VCaP (cell line): ENCODE measurements at regions not wholly inside any gene's neighbourhood (a gene's known extent, or its start where the extent isn't known, plus 50 kb on each side); places are given as distances from the start of the nearest gene placed in this dataset.

Experiments
- H3K27ac ChIP-seq: fragments of 450-650 bp; 2 replicates; pipeline ENCODE4 v1.5.1; 2017
- TF ChIP-seq, protein P1 (sequence below): fragments of 450-650 bp; conservative IDR thresholded peaks from 2 replicates; pipeline ENCODE4 v1.5.1; 2017; ENCODE audit warnings: mild to moderate bottlenecking, moderate library complexity

DNA sequence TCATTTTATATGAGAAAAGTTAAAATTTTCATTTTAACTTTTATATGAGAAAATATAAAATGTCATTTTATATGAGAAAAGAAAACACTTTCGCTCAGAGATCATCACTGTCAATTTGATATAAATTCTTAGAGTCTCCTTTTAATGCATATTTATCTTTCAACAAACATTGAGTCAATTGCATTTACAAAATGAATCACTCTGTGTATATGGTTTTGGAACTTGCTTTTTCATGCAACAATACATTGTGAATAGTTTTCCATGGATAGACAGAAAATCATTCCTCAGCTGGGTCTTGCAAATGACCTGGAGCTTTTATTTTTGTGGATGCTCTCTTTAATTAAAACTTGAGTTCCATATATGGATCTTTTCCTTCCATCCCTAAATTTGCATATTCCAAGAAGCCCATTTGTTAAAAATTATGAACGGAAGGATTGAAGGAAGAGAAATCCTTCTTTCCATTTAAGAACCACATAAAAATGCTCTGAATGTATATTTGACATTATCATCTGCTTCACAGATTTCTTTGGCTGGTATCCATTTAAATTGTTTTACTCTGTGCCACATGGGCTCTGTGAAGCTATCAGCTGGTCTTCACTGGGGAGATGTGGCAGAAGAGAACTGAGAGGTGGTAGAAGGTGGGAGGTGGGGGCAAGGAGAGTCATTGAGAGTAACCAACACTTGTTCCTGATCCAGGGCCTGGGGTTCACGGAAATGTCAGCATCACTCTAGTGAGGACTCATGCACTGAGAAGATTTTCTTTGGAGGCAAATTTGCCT lies 104.1 kb downstream of the QPCT start:
- no peak overlapping the region for H3K27ac ChIP-seq
- TF ChIP-seq, protein P1, sequence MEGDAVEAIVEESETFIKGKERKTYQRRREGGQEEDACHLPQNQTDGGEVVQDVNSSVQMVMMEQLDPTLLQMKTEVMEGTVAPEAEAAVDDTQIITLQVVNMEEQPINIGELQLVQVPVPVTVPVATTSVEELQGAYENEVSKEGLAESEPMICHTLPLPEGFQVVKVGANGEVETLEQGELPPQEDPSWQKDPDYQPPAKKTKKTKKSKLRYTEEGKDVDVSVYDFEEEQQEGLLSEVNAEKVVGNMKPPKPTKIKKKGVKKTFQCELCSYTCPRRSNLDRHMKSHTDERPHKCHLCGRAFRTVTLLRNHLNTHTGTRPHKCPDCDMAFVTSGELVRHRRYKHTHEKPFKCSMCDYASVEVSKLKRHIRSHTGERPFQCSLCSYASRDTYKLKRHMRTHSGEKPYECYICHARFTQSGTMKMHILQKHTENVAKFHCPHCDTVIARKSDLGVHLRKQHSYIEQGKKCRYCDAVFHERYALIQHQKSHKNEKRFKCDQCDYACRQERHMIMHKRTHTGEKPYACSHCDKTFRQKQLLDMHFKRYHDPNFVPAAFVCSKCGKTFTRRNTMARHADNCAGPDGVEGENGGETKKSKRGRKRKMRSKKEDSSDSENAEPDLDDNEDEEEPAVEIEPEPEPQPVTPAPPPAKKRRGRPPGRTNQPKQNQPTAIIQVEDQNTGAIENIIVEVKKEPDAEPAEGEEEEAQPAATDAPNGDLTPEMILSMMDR, result no peak

DNA sequence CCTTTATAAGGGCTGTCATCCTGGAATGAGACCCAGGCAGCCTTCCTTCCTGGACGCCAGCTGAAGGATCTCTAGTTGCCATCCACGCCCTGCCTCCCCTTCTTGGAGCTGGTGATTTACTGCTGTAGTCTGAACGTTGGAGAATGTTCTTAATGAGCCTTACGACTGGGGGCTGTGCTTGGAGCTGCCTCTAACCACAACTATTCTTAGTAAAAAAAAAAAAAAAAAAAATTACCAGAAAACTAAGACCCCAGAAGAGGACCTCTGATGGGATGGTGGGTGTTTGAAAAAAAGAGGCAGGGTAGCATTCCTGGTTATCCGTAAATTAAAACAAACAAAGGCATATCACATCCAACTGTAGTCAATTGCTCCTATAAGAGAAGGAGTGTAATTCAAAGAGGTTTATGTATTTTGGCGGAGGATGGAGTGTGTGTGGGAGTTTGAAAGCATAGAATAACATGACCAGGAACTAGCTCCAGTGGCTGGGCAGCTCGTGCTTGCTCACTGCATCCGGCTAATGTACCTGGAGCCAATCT lies 105.4 kb downstream of the QPCT start:
- TF ChIP-seq, protein P1, result no peak
- no peak overlapping the region for H3K27ac ChIP-seq

DNA sequence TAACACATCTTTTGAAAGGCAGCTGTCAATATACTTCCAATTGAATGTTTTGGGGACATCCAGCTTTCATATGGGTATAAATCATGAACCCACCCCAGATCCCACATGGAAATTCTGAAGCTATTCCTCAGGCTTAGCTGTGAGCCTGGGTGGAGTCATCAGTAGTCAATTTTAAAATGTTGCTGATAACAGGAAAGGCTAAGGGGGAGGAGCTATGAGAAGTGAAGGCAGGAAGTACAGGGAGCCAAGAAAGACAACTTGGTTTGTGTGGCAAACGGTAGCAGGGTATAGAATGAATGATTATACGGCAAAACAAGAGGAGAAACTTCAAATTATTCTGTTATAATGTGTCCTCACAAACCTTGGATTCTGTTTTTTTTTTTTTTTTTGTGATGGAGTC lies 108.6 kb downstream of the QPCT start:
- no peak overlapping the region for H3K27ac ChIP-seq
- TF ChIP-seq, protein P1, result no peak

DNA sequence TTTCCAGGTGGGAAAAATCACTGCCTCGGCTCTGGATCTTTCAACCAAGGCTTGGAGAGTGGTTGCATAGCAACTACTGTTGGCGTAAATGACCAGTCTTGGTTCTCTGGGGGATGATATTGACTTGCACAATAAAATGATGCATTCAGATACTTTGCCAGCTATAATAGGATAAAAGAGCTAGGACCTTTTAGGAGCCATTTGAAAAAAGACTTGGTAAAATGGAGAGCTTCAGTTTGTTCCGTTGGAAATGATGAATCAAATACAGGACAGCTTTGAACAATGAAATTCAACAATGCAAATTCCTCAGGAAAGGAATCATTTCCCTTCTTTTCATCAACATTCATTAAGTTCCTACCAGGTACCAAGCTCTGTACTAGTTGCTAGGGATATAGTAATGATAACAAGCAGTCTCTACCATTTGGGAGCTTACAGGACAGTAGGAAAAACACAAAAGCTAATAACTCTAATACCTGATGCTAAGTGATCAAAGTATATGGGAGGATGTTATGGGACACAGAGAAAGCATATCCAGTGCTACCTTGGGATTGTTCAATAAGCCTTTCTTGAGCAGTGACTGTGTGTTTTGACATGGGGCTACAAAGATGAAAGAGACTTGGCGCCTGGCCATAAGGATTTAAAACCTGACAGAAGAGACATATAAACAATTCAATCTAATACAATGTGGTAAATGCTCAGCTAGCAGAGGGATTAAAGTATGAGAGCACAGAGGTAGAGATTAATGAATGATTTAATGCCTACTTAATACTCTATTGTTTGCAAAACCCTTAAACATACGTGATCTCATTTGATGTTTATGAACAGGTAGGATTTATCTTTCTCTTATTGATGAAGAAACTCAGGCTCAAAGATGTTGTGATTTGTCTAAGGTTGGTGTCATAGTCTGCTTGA lies 110.7 kb downstream of the QPCT start:
- H3K27ac ChIP-seq, result no peak overlapping the region
- TF ChIP-seq, protein P1, result no peak

DNA sequence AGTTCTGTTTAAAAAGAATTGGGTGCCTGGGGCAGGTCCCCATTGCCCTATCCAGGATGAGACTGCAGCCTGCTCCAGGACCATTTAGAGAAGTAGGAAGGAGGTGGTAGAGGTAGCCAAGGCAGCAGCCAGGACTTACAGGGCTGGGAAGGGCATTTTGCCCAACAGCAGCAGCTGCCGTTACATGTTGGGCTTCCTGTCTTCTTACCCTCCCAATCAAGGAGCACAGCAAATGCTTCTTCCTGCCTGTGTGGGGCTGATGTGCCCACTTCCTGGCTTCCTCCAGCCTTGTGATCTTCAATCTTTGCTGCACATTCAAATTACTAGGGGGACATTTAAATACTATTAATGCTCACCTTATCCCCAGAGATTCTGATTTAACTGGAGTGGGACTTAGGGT lies 112.0 kb downstream of the QPCT start:
- H3K27ac ChIP-seq, result no peak overlapping the region
- TF ChIP-seq, protein P1, result no peak

DNA sequence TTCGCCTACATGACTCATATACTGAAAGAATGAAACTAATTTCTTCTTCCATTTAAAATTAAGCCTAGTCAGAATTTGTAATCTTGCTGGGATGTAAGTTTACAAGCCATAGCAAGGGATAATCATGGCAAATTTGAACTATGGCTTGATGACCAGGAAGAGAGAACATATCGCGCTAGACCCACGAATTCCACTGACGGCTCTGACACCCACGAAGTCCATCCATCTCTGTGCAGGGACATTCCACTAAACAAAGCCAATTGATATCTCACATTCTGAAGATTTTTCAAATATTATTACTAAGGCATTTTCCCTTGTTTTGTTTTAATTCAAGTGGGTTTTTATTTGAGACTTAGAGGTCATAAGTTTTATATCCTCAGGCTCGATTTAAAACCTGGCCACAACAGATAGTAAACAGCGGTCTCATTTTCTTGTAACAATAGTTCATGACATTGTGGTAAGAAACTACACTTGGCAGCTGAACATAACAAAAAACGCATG lies 113.0 kb downstream of the QPCT start:
- no peak overlapping the region for H3K27ac ChIP-seq
- TF ChIP-seq, protein P1, result no peak

DNA sequence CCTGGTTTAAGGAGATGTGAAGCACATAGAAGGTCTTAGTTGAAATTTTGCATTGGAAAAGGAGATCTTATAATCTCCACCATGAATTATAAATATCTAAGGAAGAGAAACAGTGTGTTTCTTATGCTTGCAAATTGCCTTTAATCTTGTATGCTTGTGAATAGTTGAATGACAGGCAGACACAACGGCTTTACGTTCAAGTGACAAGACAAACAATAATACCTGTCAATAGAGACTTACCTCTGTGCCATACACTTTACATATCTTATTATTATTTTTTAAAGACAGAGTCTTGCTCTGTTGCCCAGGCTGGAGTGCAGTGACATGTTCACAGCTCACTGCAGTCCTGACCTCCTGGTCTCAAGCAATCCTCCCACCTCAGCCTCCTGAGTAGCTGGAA lies 113.7 kb downstream of the QPCT start:
- TF ChIP-seq, protein P1, result no peak
- no peak overlapping the region for H3K27ac ChIP-seq
